ENCODE measurements at regions not wholly inside any gene's neighbourhood (a gene's known extent, or its start where the extent isn't known, plus 50 kb on each side); places are given as distances from the start of the nearest gene placed in this dataset.

DNA sequence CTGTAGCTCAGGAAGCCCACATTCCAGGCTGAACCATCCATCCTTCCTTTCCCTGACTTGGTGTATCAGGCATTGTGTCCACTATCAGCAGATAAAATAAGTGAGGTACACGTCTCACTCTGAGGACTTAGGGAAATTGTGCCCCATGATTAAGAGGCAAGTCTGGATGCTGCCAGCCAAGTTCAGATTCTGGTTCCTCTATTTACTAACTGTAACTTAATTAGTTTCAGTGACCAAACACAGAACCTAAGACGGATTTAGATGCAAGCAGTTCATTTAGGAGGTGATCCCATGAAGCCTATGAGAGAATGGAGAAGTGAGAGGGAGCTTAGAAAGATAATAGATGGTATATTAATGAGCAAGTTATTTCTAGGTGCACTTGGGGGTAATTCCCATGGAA is 56.6 kb upstream of the PACRGL start:
- no peak for DNase-seq (ENCODE audit: extremely low read depth in 1 of 4, low spot score in 3 of 4)
- ChIA-PET POLR2A (interaction anchor here (0.6 to 1.4 kb wide), 2 partner anchors 19 to 131 kb away, joined by 3 to 4 read pairs; no protein-coding TSS in a partner anchor), CTCF (ENCODE audit: low intra/inter-chr PET ratio) (no interaction called here)
- in situ Hi-C loops (cut with MboI): no loop called here
- H4K20me1 ChIP-seq (replicated peaks; ENCODE audit: control insufficient read depth, insufficient read depth, low read length): no peaks in the 10 kb centered on the region
- H3K4me1 ChIP-seq (replicated peaks in 1 of 2; ENCODE audit: control insufficient read depth in 2 of 2, insufficient read depth in 2 of 2, low read length in 2 of 2): no peaks in the 10 kb centered on the region
- no peak overlapping the region for H3K4me3 ChIP-seq
- FAIRE-seq: no peak
- H3K79me2 ChIP-seq (ENCODE audit: control insufficient read depth, insufficient read depth, low read length): no peaks in the 10 kb centered on the region
- TF ChIP-seq, protein P1, sequence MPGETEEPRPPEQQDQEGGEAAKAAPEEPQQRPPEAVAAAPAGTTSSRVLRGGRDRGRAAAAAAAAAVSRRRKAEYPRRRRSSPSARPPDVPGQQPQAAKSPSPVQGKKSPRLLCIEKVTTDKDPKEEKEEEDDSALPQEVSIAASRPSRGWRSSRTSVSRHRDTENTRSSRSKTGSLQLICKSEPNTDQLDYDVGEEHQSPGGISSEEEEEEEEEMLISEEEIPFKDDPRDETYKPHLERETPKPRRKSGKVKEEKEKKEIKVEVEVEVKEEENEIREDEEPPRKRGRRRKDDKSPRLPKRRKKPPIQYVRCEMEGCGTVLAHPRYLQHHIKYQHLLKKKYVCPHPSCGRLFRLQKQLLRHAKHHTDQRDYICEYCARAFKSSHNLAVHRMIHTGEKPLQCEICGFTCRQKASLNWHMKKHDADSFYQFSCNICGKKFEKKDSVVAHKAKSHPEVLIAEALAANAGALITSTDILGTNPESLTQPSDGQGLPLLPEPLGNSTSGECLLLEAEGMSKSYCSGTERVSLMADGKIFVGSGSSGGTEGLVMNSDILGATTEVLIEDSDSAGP (CRISPR knock-in tag; IDR thresholded peaks at IDR 0.05): no peak
- H3K27ac ChIP-seq (ENCODE audit: extremely low read depth, low read depth, low read length): no peak overlapping the region
- no peaks in the 10 kb centered on the region for H3K9me3 ChIP-seq (replicated peaks; ENCODE audit: control insufficient read depth, insufficient read depth, low read depth, low read length)
- H3K36me3 ChIP-seq (ENCODE audit: control insufficient read depth, insufficient read depth, low read length): no peaks in the 10 kb centered on the region
- H2AFZ ChIP-seq (ENCODE audit: low read depth, low read length): no peak overlapping the region
- no TSS peak for BruUV-seq (replicated peaks)
- 0% methylated on average over 2 of the region's 2 CpGs for WGBS (ENCODE audit: insufficient coverage, low coverage, missing lambda C conversion rate)
- H3K9ac ChIP-seq (ENCODE audit: insufficient read depth in 1 of 2, low read depth in 2 of 2, low read length in 2 of 2): no peak overlapping the region
- H3K27me3 ChIP-seq (ENCODE audit: control insufficient read depth in 2 of 2, insufficient read depth in 2 of 2, low read length in 2 of 2): no peaks in the 10 kb centered on the region
- no peak overlapping the region for H3K4me2 ChIP-seq (ENCODE audit: insufficient read depth, low read length)
- H3K9me1 ChIP-seq (ENCODE audit: control insufficient read depth, insufficient read depth, low read length): no peaks in the 10 kb centered on the region
- intact Hi-C loops (cut with micrococcal nuclease): no loop called here
- ATAC-seq: no peak

DNA sequence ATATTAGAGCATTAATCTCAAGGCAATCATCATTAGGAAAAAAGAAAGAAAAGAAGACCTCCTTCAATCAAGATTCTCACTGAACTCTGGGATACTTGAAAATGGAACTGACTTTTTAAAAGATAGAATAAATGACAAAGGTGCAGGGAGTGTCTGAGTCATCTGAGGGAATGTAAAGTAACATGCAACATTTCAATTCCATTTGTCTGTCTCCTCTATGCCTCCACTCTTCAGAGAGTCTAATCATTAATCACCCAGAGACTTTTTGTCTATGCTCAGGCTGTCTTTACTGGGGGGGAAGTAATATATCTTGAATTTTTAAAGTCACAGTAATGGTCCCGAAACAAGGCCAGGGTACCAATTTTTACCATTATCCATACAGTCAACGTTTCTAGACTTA is 55.0 kb upstream of the PACRGL start:
- ATAC-seq (no peak), DNase-seq (ENCODE audit: extremely low read depth in 1 of 4, low spot score in 3 of 4) (no peak)
- in situ Hi-C loops (cut with MboI): no loop called here
- TF ChIP-seq PYGO2 (tag; IDR thresholded peaks at IDR 0.05): no peak
- TF ChIP-seq KHSRP (IDR thresholded peaks at IDR 0.05): no peak
- TF ChIP-seq NFE2L1 (tag; IDR thresholded peaks at IDR 0.05; ENCODE audit: borderline replicate concordance, low read depth): no peak
- no peak for TF ChIP-seq NUFIP1 (IDR thresholded peaks at IDR 0.05; ENCODE audit: partially characterized antibody)
- TF ChIP-seq ZNF639 (CRISPR knock-in tag; conservative IDR thresholded peaks at IDR 0.05 in 1 of 2, IDR thresholded peaks at IDR 0.05 in 1 of 2): no peak
- no peak for TF ChIP-seq ZBTB9 (CRISPR knock-in tag; IDR thresholded peaks at IDR 0.05)
- TF ChIP-seq TCFL5 (CRISPR knock-in tag; conservative IDR thresholded peaks at IDR 0.05): no peak

More for the DNA sequence above, 55.0 kb upstream of the PACRGL start:
- no peak overlapping the region for H3K27ac ChIP-seq (ENCODE audit: extremely low read depth, low read depth, low read length)
- no peak overlapping the region for H2AFZ ChIP-seq (ENCODE audit: low read depth, low read length)
- ChIA-PET POLR2A (no interaction called here), CTCF (ENCODE audit: low intra/inter-chr PET ratio) (no interaction called here)
- H4K20me1 ChIP-seq (replicated peaks; ENCODE audit: control insufficient read depth, insufficient read depth, low read length): no peaks in the 10 kb centered on the region
- no peak overlapping the region for H3K4me3 ChIP-seq
- no peaks in the 10 kb centered on the region for H3K4me1 ChIP-seq (replicated peaks in 1 of 2; ENCODE audit: control insufficient read depth in 2 of 2, insufficient read depth in 2 of 2, low read length in 2 of 2)
- no peak overlapping the region for H3K4me2 ChIP-seq (ENCODE audit: insufficient read depth, low read length)
- H3K9me1 ChIP-seq (ENCODE audit: control insufficient read depth, insufficient read depth, low read length): no peaks in the 10 kb centered on the region
- intact Hi-C loops (cut with micrococcal nuclease): no loop called here
- H3K9ac ChIP-seq (ENCODE audit: insufficient read depth in 1 of 2, low read depth in 2 of 2, low read length in 2 of 2): no peak overlapping the region
- no peaks in the 10 kb centered on the region for H3K36me3 ChIP-seq (ENCODE audit: control insufficient read depth, insufficient read depth, low read length)
- no peaks in the 10 kb centered on the region for H3K27me3 ChIP-seq (ENCODE audit: control insufficient read depth in 2 of 2, insufficient read depth in 2 of 2, low read length in 2 of 2)
- 0% methylated on average over 2 of the region's 2 CpGs for WGBS (ENCODE audit: insufficient coverage, low coverage, missing lambda C conversion rate)
- no peaks in the 10 kb centered on the region for H3K9me3 ChIP-seq (replicated peaks; ENCODE audit: control insufficient read depth, insufficient read depth, low read depth, low read length)
- FAIRE-seq: no peak
- no TSS peak for BruUV-seq (replicated peaks)
- H3K79me2 ChIP-seq (ENCODE audit: control insufficient read depth, insufficient read depth, low read length): no peaks in the 10 kb centered on the region
